Activated CD4-positive, alpha-beta memory T cell treated with anti-CD3 and anti-CD28 coated beads for 36 hours (primary cell): ENCODE measurements at regions not wholly inside any gene's neighbourhood (a gene's known extent, or its start where the extent isn't known, plus 50 kb on each side); places are given as distances from the start of the nearest gene placed in this dataset.

Source experiments
- CTCF ChIA-PET: fragments of 350-600 bp; sonication (Branson Sonifier 250); formaldehyde crosslinking; loops from one replicate; lab custom pipeline; 2021; ENCODE audit warnings: antibody characterized with exemption, inconsistent platforms; lab: Charles Lee
- POLR2A ChIA-PET: fragments of 350-600 bp; sonication (Branson Sonifier 250); formaldehyde crosslinking; loops from one replicate; lab custom pipeline; 2021; ENCODE audit warnings: antibody characterized with exemption; lab: Charles Lee
- DNase-seq: peaks from one replicate; pipeline ENCODE4 v3.0.0-alpha.2; 2020
- H3K27ac Mint-ChIP-seq: one replicate; pipeline ENCODE4 v1.8.0; 2021; ENCODE audit warnings: mixed read lengths
- H3K27me3 Mint-ChIP-seq: one replicate; pipeline ENCODE4 v1.8.0; 2021; ENCODE audit warnings: mixed read lengths
- H3K36me3 Mint-ChIP-seq: one replicate; pipeline ENCODE4 v1.8.0; 2021; ENCODE audit warnings: mixed read lengths
- H3K4me1 Mint-ChIP-seq: one replicate; pipeline ENCODE4 v1.8.0; 2021; ENCODE audit warnings: low read depth, mixed read lengths
- H3K4me3 Mint-ChIP-seq: one replicate; pipeline ENCODE4 v1.8.0; 2021; ENCODE audit warnings: mild to moderate bottlenecking, mixed read lengths
- H3K9me3 Mint-ChIP-seq: one replicate; pipeline ENCODE4 v1.8.0; 2021; ENCODE audit warnings: mixed read lengths
- intact Hi-C: fragments of 100-400 bp; cut with micrococcal nuclease; formaldehyde crosslinking; loops from one replicate; pipeline ENCODE4 v1.15.1; 2023

- Mint-ChIP-seq H3K4me3 (no peak overlapping the region), H3K4me1 (no peaks in the 10 kb centered on the region), H3K27ac (no peak overlapping the region), H3K27me3 (peaks cover 3% of the 10 kb centered on the region), H3K9me3 (no peaks in the 10 kb centered on the region), H3K36me3 (no peaks in the 10 kb centered on the region)
- intact Hi-C loops: no loop called here
- CTCF ChIA-PET: no interaction called here
- no peak for DNase-seq
- POLR2A ChIA-PET: no interaction called here
Observed at GRCh38 chr17:54840885-54841591, 59.6 kb upstream of the TOM1L1 start.

GRCh38 chr17:54841656-54842055, 59.0 kb upstream of the TOM1L1 start:
- Mint-ChIP-seq H3K27me3 (peaks cover 3% of the 10 kb centered on the region), H3K4me1 (no peaks in the 10 kb centered on the region)

GRCh38 chr17:54844233-54844632, 56.4 kb upstream of the TOM1L1 start:
- ChIA-PET CTCF (no interaction called here), POLR2A (no interaction called here)
- H3K36me3 Mint-ChIP-seq: no peaks in the 10 kb centered on the region
- no peak overlapping the region for H3K27ac Mint-ChIP-seq
- H3K27me3 Mint-ChIP-seq: no peaks in the 10 kb centered on the region
- no peak for DNase-seq
- H3K9me3 Mint-ChIP-seq: no peaks in the 10 kb centered on the region
- intact Hi-C loops: no loop called here
- H3K4me3 Mint-ChIP-seq: no peak overlapping the region
- no peaks in the 10 kb centered on the region for H3K4me1 Mint-ChIP-seq

More at GRCh38 chr17:54841656-54842055, 59.0 kb upstream of the TOM1L1 start:
- intact Hi-C loops: no loop called here
- no peak overlapping the region for H3K27ac Mint-ChIP-seq
- H3K36me3 Mint-ChIP-seq: no peaks in the 10 kb centered on the region
- CTCF ChIA-PET: no interaction called here
- POLR2A ChIA-PET: no interaction called here
- H3K9me3 Mint-ChIP-seq: no peaks in the 10 kb centered on the region
- no peak for DNase-seq
- H3K4me3 Mint-ChIP-seq: no peak overlapping the region

GRCh38 chr17:54848368-54848987, 52.2 kb upstream of the TOM1L1 start:
- Mint-ChIP-seq H3K27me3 (peaks cover 4% of the 10 kb centered on the region), H3K27ac (no peak overlapping the region), H3K36me3 (no peaks in the 10 kb centered on the region), H3K9me3 (no peaks in the 10 kb centered on the region), H3K4me3 (no peak overlapping the region), H3K4me1 (no peaks in the 10 kb centered on the region)
- DNase-seq: no peak
- ChIA-PET POLR2A (no interaction called here), CTCF (no interaction called here)
- intact Hi-C loops: no loop called here

- peaks cover 6% of the 10 kb centered on the region for H3K27me3 Mint-ChIP-seq
- H3K4me1 Mint-ChIP-seq: no peaks in the 10 kb centered on the region
Observed at GRCh38 chr17:54849660-54850059, 51.0 kb upstream of the TOM1L1 start.

More at GRCh38 chr17:54849660-54850059, 51.0 kb upstream of the TOM1L1 start:
- DNase-seq: no peak
- ChIA-PET POLR2A (no interaction called here), CTCF (no interaction called here)
- intact Hi-C loops: no loop called here
- H3K36me3 Mint-ChIP-seq: no peaks in the 10 kb centered on the region
- H3K27ac Mint-ChIP-seq: no peak overlapping the region
- H3K4me3 Mint-ChIP-seq: no peak overlapping the region
- no peaks in the 10 kb centered on the region for H3K9me3 Mint-ChIP-seq
